ENCODE measurements at regions not wholly inside any gene's neighbourhood (a gene's known extent, or its start where the extent isn't known, plus 50 kb on each side); places are given as distances from the start of the nearest gene placed in this dataset.

GRCh38 chr9:106534800-106535199, 328.2 kb upstream of the ZNF462 start:
- H3K27me3 Mint-ChIP-seq (ENCODE audit: low read depth) = no peaks in the 10 kb centered on the region
- TF ChIP-seq, protein P1, sequence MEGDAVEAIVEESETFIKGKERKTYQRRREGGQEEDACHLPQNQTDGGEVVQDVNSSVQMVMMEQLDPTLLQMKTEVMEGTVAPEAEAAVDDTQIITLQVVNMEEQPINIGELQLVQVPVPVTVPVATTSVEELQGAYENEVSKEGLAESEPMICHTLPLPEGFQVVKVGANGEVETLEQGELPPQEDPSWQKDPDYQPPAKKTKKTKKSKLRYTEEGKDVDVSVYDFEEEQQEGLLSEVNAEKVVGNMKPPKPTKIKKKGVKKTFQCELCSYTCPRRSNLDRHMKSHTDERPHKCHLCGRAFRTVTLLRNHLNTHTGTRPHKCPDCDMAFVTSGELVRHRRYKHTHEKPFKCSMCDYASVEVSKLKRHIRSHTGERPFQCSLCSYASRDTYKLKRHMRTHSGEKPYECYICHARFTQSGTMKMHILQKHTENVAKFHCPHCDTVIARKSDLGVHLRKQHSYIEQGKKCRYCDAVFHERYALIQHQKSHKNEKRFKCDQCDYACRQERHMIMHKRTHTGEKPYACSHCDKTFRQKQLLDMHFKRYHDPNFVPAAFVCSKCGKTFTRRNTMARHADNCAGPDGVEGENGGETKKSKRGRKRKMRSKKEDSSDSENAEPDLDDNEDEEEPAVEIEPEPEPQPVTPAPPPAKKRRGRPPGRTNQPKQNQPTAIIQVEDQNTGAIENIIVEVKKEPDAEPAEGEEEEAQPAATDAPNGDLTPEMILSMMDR (IDR thresholded peaks at IDR 0.05) = no peak
- no peak for TF ChIP-seq IRF2 (CRISPR knock-in tag; IDR thresholded peaks at IDR 0.05; ENCODE audit: borderline replicate concordance, low read depth)
- no peak for TF ChIP-seq GABPB1 (CRISPR knock-in tag; IDR thresholded peaks at IDR 0.05)
- TF ChIP-seq, protein P2, sequence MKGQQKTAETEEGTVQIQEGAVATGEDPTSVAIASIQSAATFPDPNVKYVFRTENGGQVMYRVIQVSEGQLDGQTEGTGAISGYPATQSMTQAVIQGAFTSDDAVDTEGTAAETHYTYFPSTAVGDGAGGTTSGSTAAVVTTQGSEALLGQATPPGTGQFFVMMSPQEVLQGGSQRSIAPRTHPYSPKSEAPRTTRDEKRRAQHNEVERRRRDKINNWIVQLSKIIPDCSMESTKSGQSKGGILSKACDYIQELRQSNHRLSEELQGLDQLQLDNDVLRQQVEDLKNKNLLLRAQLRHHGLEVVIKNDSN (CRISPR knock-in tag; IDR thresholded peaks at IDR 0.05) = no peak
- TF ChIP-seq NR1H2 (CRISPR knock-in tag; IDR thresholded peaks at IDR 0.05) = no peak
- TF ChIP-seq ZNF263 (CRISPR knock-in tag; IDR thresholded peaks at IDR 0.05; ENCODE audit: low read depth) = no peak
- no peak for TF ChIP-seq ATF6 (CRISPR knock-in tag; IDR thresholded peaks at IDR 0.05)
- no peak for TF ChIP-seq EMX1 (CRISPR knock-in tag; IDR thresholded peaks at IDR 0.05)
- TF ChIP-seq NFATC4 (CRISPR knock-in tag; IDR thresholded peaks at IDR 0.05) = no peak
- TF ChIP-seq, protein P3, sequence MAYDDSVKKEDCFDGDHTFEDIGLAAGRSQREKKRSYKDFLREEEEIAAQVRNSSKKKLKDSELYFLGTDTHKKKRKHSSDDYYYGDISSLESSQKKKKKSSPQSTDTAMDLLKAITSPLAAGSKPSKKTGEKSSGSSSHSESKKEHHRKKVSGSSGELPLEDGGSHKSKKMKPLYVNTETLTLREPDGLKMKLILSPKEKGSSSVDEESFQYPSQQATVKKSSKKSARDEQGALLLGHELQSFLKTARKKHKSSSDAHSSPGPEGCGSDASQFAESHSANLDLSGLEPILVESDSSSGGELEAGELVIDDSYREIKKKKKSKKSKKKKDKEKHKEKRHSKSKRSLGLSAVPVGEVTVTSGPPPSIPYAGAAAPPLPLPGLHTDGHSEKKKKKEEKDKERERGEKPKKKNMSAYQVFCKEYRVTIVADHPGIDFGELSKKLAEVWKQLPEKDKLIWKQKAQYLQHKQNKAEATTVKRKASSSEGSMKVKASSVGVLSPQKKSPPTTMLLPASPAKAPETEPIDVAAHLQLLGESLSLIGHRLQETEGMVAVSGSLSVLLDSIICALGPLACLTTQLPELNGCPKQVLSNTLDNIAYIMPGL (CRISPR knock-in tag; IDR thresholded peaks at IDR 0.05) = no peak
- no peak for TF ChIP-seq ZNF317 (CRISPR knock-in tag; IDR thresholded peaks at IDR 0.05; ENCODE audit: borderline replicate concordance, low read depth)
- TF ChIP-seq JUN (CRISPR knock-in tag; IDR thresholded peaks at IDR 0.05) = no peak
- TF ChIP-seq GTF2I (CRISPR knock-in tag; conservative IDR thresholded peaks at IDR 0.05) = no peak
- no peak for TF ChIP-seq PREB (CRISPR knock-in tag; IDR thresholded peaks at IDR 0.05; ENCODE audit: borderline replicate concordance)
- TF ChIP-seq PRDM15 (CRISPR knock-in tag; IDR thresholded peaks at IDR 0.05) = no peak

More at GRCh38 chr9:106534800-106535199, 328.2 kb upstream of the ZNF462 start:
- DNase-seq (ENCODE audit: low spot score) (no peak), ATAC-seq (no peak)
- POLR2A ChIA-PET = interaction anchor here (1.0 kb wide), 1 partner anchor 11 kb away, joined by 4 read pairs; no protein-coding TSS in a partner anchor
- Mint-ChIP-seq H3K4me3 (no peak overlapping the region), H3K36me3 (no peaks in the 10 kb centered on the region), H3K9me3 (no peaks in the 10 kb centered on the region), H3K27ac (no peak overlapping the region), H3K4me1 (peaks cover 6% of the 10 kb centered on the region)
- CTCF ChIA-PET = no interaction called here

Measured in WTC11 (cell line).